HG03354 (cell line): ENCODE measurements at regions not wholly inside any gene's neighbourhood (a gene's known extent, or its start where the extent isn't known, plus 50 kb on each side); places are given as distances from the start of the nearest gene placed in this dataset.
"Not testable (repeated sequence)": the region's sequence is repeated elsewhere in the genome, so short reads cannot be mapped to it uniquely, and the experiment has no call there.

Experiments
- ATAC-seq: cut with Tn5 transposase; IDR thresholded peaks from one replicate; pipeline ENCODE4 v1.9.1; 2021; ENCODE audit warnings: mild to moderate bottlenecking; ENCODE audit not compliant: unreplicated experiment, poor library complexity, severe bottlenecking

- ATAC-seq, result not testable (repeated sequence)
Measured at GRCh38 chr3:192968901-192969300, 51.2 kb upstream of the MB21D2 start.

GRCh38 chr3:192980632-192981031 lies 63.0 kb upstream of the MB21D2 start:
- ATAC-seq, result no peak

- ATAC-seq, result no peak
Measured at GRCh38 chr3:192986379-192986778, 68.7 kb upstream of the MB21D2 start.

GRCh38 chr3:192991356-192991755 lies 73.7 kb upstream of the MB21D2 start:
- no peak for ATAC-seq

GRCh38 chr3:192992361-192992760 lies 74.7 kb upstream of the MB21D2 start:
- ATAC-seq, result no peak

- no peak for ATAC-seq
Measured at GRCh38 chr3:192993411-192993810, 75.8 kb upstream of the MB21D2 start.

- not testable (repeated sequence) for ATAC-seq
Measured at GRCh38 chr3:193001113-193001512, 83.5 kb upstream of the MB21D2 start.

- ATAC-seq, result not testable (repeated sequence)
Measured at GRCh38 chr3:193003624-193004023, 86.0 kb upstream of the MB21D2 start.

GRCh38 chr3:193008654-193009053 lies 91.0 kb upstream of the MB21D2 start:
- no peak for ATAC-seq

GRCh38 chr3:193010191-193010590 lies 92.5 kb upstream of the MB21D2 start:
- ATAC-seq, result no peak

GRCh38 chr3:193011958-193012357 lies 94.3 kb upstream of the MB21D2 start:
- no peak for ATAC-seq

- no peak for ATAC-seq
Measured at GRCh38 chr3:193014902-193015301, 97.2 kb upstream of the MB21D2 start.

- no peak for ATAC-seq
Measured at GRCh38 chr3:193016437-193016901, 98.8 kb upstream of the MB21D2 start.

GRCh38 chr3:193021506-193022010 lies 103.9 kb upstream of the MB21D2 start:
- no peak for ATAC-seq

- no peak for ATAC-seq
Measured at GRCh38 chr3:193023218-193023617, 105.6 kb upstream of the MB21D2 start.

- ATAC-seq, result no peak
Measured at GRCh38 chr3:193028258-193028657, 110.6 kb upstream of the MB21D2 start.

- no peak for ATAC-seq
Measured at GRCh38 chr3:193029800-193030199, 112.1 kb upstream of the MB21D2 start.

GRCh38 chr3:193030276-193030675 lies 112.6 kb upstream of the MB21D2 start:
- no peak for ATAC-seq

- no peak for ATAC-seq
Measured at GRCh38 chr3:193031911-193032310, 114.3 kb upstream of the MB21D2 start.

GRCh38 chr3:193033226-193033780 lies 115.6 kb upstream of the MB21D2 start:
- no peak for ATAC-seq

GRCh38 chr3:193037828-193038227 lies 120.2 kb upstream of the MB21D2 start:
- ATAC-seq, result not testable (repeated sequence)

- no peak for ATAC-seq
Measured at GRCh38 chr3:193039058-193039457, 121.4 kb upstream of the MB21D2 start.
